A673 (cell line): ENCODE measurements at regions not wholly inside any gene's neighbourhood (a gene's known extent, or its start where the extent isn't known, plus 50 kb on each side); places are given as distances from the start of the nearest gene placed in this dataset.

Experiments used
- CTCF ChIP-seq: fragments of 300-800, 200-600 bp; sonication (generic); conservative IDR thresholded peaks from 2 replicates; pipeline ENCODE4 v1.5.1; 2017; ENCODE audit warnings: low read depth, mild to moderate bottlenecking, antibody characterized with exemption, low read length, moderate library complexity, mixed read lengths
- EZH2 ChIP-seq: fragments of 200-600 bp; sonication (generic); IDR thresholded peaks from 2 replicates; pipeline ENCODE4 v1.6.1; 2017; ENCODE audit warnings: borderline replicate concordance, low read depth, mild to moderate bottlenecking, mixed read lengths, antibody characterized with exemption, low read length; ENCODE audit not compliant: poor library complexity, severe bottlenecking

DNA sequence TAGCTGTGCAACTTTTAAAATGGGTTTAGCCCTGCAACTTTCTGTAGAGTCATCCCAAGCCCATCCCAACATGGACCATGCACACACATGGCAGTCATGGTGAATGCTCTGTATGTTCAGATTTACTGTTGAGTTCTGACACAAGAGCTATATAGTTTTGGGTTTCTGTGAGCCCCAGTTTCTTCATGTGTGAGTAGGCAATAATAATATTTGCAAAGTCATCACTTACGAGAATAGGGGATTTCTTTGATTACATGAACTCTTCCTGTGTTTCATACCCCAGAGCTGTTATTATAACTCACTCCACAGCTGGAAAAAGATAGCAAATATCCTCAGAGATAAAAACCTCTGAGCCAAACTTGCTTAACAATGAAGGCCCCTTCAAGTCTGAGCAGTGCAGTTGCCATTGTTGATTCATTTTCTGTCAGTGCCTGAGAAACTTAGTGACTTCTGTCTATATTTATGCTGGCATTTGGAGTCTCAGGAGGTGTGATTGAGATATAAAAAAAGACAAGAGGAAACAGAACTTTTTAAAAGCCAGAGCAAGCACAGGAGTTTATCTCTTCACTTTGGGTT lies 767.9 kb upstream of the API5 start:
- TF ChIP-seq EZH2 (no peak), CTCF (no peak)
